GM10248 (cell line): ENCODE measurements at regions not wholly inside any gene's neighbourhood (a gene's known extent, or its start where the extent isn't known, plus 50 kb on each side); places are given as distances from the start of the nearest gene placed in this dataset.

Source experiments
- CTCF ChIA-PET: fragments of 300-600 bp; sonication (Branson Sonifier 250); formaldehyde crosslinking; extraction: SDS; loops from one replicate; lab custom pipeline; 2021; ENCODE audit warnings: antibody characterized with exemption; lab: Yijun Ruan, JAX
- POLR2A ChIA-PET: fragments of 350-650 bp; sonication (Branson Sonifier 250); formaldehyde crosslinking; extraction: SDS; loops from one replicate; lab custom pipeline; 2020; ENCODE audit warnings: antibody characterized with exemption; lab: Yijun Ruan, JAX
- DNase-seq: peaks from one replicate; pipeline ENCODE4 v3.0.0; 2012; ENCODE audit errors: extremely low spot score
- CTCF ChIP-seq: IDR thresholded peaks from 2 replicates; pipeline ENCODE4 v1.5.1; 2012; ENCODE audit warnings: mild to moderate bottlenecking, low read depth; ENCODE audit errors: extremely low read depth, missing control alignments, control extremely low read depth

GRCh38 chr16:26701243-26701886, 365.4 kb upstream of the C16orf82 start:
- no peak for TF ChIP-seq CTCF
- DNase-seq: no peak
- POLR2A ChIA-PET: no interaction called here
- CTCF ChIA-PET: no interaction called here

- DNase-seq: no peak
- ChIA-PET CTCF (no interaction called here), POLR2A (no interaction called here)
- no peak for TF ChIP-seq CTCF
Measured at GRCh38 chr16:26705346-26705745, 361.4 kb upstream of the C16orf82 start.

GRCh38 chr16:26708428-26708827, 358.3 kb upstream of the C16orf82 start:
- POLR2A ChIA-PET: no interaction called here
- no peak for DNase-seq
- CTCF ChIA-PET: no interaction called here
- no peak for TF ChIP-seq CTCF

- no peak for DNase-seq
- no peak for TF ChIP-seq CTCF
- CTCF ChIA-PET: no interaction called here
- POLR2A ChIA-PET: no interaction called here
Measured at GRCh38 chr16:26709175-26709574, 357.6 kb upstream of the C16orf82 start.

GRCh38 chr16:26709754-26710153, 357.0 kb upstream of the C16orf82 start:
- POLR2A ChIA-PET: no interaction called here
- DNase-seq: no peak
- TF ChIP-seq CTCF: no peak
- CTCF ChIA-PET: no interaction called here

- ChIA-PET CTCF (no interaction called here), POLR2A (no interaction called here)
- no peak for DNase-seq
- no peak for TF ChIP-seq CTCF
Measured at GRCh38 chr16:26710450-26710849, 356.3 kb upstream of the C16orf82 start.
